T-helper 2 cell (primary cell): ENCODE measurements at regions not wholly inside any gene's neighbourhood (a gene's known extent, or its start where the extent isn't known, plus 50 kb on each side); places are given as distances from the start of the nearest gene placed in this dataset.

Source experiments
- DNase-seq, 5 experiments: peaks; one replicate each; pipeline versions ENCODE4 v3.0.0 to v3.0.0-alpha.2; 2012 to 2022

DNA sequence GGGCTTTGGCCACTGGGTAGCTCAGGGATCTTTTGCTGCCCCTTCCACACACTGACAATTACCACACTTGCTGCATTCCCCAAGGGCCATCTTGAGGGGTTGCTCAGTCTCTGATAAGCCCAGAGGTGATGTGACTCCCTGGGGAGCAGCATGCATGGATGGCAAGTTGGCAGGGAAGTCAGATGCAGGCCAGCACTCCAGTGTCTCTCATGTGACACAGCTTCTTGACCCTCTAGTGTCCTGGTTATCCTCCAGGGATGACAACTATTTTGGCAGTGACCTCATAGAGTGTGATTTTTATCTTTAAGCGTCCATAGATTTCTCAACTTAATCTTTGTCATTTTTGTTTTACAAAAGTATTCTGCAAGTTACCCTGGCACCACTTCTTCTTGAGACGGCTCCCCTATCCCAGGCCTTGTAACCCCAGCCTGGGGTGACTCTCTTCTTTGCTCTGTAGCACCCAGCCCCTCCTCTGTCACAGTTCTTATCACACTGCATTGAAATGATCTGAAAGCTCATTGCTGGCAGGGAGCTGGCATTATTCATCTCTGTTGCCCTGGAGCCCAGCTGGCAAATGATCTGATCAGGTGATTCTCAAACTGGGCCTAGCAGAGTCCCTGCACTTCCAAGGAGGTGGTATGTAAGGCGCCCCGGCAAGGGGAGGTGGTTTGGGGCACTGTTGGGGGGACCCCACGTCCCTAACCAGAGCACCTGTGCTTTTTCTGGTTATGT lies 72.6 kb downstream of the TENT5C start:
- no peak for DNase-seq

DNA sequence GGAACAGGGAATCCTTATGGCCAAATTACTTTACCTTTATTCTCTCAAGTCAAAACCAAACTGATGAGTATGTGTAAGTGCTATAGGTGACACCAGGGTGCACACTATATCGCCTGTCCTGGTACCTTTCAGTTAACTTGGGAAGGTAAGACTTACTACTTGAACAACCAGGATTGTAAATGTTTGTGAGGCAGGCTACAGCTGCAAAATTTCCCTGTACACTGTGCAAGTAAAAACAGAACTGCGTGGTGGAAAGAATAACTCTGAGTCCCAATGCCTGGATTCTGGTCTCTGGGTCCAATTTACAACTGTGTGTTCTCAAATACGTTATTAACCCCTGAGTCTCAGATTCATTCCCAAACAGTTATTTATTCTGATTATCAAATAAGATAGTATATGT lies 73.5 kb downstream of the TENT5C start:
- DNase-seq, result no peak

DNA sequence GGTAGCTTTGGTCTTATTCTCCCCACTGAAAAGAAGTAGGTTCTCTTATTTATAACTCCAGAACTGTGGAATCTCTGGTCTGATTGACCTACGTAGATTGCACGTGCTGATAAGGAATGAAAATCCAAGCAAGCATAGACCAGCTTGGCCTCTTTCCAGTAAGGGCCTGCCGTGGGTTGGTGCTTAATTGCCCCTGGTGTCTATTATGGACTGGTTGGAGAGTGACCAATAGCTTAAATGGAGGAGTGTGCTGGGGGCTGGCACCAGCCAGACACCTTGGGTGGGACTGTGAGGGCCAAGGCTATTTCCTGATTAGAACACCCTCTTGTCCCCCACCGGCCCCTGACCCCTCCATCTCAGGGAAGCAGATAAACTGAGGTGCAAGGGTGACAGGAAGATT lies 74.0 kb downstream of the TENT5C start:
- DNase-seq, result no peak

DNA sequence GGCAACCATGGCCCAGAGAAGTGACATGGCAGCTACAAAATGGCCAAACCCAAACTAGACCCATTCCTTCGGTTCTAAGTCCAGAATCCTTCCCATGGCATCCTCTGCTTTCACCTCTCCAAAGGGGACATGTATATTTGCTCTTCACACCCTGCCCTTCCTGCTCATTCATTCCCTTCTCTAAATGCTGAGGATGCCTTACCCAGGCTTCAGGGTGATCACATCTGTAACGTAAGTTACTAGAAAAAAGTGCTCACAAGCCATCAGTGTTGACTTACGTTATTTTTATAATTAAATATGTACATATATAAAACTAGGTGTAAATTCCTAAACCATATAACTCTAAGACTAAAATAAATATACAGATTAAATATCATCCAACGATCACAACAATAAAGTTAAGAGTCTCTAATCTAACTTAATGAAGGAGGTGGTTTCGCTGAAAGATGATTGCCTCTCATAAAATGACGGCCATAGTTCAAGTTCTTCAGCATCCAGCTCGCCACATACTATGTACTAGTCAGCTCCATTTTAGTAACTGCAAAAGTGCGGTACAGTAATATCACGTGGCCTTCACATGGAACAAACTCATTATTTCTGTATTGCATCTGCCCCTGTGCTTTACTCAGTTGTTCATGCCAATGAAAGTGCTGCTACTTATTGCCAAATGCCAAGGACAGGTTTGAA lies 74.6 kb downstream of the TENT5C start:
- DNase-seq, result no peak

DNA sequence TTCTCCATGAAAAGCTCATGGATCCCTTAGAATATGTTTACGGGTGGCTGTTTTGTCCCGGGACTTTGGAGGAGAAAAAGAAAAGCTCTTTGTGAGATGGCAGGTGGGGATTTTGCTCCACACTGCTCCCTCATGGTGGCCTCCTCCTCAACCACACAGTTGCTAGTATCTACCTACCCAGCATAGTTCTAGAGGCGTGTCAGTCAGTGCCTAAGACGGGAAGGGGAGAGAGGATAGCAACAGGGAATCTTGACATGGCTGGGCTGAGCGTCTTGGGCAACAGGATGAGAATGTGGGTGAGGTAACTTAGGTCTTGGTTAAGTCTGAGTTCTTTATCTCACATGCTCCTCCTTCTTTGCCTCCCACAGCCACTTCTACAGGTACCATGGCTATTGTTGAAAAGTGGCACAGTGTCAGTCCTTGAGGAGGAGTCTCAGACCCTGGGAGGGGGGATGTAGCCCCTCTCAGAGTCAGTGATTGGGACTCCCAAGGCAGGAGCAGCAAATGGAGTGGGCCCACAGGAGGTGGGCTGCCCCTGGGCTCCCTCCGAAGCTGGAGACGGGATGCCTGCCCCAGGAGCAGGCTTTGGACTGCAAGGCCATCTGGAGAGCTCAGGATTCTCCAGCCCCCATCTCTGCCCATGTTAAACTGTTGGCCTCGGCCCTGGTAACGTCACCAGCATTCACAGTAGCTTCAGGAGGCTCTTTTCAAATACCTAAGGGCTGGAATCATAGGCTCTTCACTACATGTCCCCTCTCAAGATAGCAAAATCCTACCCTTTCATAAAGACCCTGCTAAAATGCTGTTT lies 75.4 kb downstream of the TENT5C start:
- no peak for DNase-seq

DNA sequence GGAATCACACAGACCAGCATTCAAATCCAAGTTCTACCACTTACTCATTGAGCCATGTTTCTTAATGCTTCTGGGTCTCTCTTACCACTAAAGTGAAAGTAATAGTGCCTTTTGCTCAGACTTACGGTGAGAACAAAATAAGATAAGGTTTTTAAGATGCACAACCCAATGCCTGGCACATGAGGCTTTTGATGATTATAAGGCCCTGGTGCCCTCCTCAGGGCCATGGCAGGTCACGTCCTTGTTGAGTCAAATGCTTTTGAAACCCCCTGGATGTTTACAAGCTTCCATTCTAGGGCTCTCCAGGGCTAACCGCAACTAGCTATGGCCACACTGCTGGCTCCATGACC lies 76.0 kb downstream of the TENT5C start:
- no peak for DNase-seq

DNA sequence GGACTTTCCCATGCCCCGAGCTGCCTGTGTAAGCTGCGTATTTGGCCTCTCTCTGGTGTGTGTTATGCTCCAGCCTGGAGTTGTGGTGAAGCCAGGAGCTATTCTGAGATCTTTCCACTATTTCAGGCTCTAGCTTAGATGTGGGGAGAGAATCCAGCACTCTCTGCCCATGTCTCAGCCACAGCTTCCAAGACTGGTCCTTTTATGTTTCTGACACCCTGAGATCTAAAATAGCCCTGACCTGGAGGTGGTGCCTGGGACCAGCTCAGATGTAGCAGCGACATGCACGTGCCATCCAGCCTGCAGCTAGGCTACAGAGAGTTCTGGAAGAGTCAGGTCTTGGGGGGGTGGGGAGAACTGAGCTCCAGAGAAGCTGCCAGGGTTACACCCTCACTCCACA lies 76.5 kb downstream of the TENT5C start:
- no peak for DNase-seq

DNA sequence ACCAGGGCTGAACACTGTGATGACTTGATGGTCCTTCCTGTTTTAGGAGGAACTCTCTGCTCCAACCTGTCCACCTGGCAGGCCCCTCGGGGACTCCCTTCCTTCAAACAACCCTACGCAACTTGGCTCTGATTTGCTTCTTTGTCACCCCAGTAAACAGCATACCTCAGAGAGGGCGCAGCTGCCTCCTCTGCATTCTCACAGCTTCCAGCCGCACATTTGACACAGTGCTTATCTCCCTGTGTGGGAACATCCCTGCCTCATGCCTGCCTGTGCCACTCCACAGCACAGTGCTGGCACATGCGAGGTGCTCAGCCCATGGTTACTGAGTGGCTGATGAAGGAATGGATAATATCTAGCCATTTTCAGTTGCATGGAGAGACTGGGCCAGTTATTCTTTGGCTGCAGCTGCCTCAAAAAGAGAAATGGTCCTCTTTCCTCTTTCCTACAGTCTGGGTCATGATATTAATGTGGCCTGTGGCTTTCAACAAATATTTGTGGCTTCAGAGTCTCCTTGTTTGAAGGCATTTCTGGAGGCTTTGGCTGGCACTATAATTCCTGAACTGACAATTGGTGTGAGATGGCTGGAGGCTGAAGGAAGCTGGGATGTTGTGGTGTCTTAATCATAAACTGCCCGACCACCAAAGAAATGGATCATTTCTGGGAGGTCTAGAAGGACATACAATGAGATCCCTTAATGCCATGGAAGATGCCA lies 77.9 kb downstream of the TENT5C start:
- no peak for DNase-seq

DNA sequence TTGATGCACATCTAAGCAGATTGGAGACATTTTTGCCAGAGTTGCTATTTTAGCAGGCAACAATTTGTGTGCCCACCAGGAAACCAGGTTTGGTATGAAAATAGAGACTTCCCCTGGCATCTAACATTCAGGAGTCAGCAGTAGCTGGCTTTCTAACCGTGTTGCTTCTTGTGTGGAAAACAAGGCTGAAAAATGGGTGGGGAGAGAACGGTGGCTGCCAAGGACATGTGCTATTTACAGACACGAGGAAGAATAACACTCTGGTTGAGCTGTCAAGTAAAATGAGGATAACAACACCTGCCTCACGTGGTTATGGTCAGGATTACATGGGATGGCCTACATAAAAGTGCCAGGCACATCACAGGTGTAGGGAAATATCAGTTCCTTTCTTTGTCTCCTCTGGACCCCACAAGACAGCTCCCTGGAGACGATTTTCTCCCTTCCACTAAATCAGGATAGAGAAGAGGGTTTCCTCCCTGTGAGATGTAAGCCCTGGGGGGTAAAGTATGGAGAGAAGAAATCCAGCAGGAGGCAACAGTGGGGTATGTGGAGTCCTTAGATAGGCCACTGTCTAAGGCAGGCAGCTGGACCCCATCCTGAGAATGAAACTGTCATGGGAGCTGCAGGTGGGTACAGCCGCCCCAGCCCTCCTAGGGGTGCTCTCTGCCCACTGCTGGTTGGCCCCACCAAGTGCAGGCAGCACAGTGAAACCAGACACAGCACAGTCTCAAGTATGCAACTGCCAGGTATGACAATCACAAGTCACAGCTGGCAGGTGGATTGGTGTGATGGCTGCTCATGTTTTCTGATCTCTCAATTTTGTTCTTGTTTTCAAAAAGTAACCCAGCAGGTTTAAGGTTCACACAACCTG lies 80.3 kb downstream of the TENT5C start:
- DNase-seq, result no peak

DNA sequence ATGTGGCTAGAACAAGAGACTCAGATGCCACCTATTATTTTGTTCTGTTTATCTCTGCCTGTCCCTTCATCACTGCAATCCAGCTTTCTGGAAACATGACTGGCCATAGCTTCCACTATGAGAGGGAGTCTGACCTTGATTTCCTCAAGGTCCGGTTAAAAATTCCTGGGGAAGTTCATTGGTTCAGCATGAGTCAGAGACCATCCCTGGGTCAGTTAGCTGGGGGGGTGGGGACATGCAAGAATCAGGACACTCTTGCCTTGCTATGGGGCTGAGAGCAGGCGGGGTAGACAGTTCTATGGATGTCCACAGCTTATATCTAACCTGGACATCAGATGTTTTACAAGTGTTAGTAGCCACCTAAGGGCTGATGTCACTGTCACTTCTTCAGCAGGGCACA lies 81.1 kb downstream of the TENT5C start:
- no peak for DNase-seq

DNA sequence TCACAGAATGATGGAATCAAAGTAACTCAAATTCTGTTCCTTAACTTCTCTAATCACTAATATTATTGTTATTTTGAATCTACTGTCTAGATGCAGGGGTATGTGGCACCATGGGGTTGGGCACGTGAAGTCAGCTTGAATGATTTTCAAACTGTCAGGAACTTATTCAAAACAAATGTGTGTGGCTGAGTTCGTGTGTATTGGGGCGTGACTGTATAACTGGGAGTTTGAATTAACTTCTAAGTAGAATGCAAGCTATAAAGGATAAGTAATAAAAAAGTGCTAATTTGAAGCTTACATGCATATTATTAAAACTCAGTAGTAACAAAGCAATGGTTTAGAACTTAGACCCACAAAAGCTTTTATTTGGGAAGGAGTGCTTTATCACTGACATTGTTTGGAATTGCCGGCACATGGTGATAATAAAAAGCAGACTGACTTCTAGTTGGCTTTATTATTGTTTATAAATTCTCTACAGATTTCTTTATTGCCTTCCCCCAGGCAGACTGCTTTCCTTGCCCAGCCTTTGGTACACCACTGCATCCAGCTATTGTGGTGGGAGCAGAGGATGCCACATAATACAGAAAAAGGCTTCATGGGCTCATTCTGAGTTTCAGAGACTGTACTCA lies 84.3 kb downstream of the TENT5C start:
- no peak for DNase-seq

DNA sequence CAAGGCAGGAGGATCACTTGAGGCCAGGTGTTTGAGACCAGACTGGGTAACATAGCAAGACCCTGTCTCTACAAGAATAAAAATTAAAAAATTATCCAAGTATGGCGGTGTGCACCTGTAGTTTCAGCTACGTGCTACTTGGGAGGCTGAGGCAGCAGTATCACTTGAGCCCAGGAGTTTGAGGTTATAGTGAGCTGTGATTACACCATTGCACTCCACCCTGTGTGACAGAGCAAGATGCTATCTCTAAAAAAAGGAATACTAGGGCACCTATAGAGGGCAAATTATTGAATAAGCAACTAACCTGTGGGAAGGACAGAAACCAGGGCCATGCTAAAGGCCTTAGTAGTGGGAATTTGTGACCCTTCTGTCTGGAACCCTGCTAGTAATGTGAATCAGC lies 86.1 kb downstream of the TENT5C start:
- DNase-seq, result no peak

DNA sequence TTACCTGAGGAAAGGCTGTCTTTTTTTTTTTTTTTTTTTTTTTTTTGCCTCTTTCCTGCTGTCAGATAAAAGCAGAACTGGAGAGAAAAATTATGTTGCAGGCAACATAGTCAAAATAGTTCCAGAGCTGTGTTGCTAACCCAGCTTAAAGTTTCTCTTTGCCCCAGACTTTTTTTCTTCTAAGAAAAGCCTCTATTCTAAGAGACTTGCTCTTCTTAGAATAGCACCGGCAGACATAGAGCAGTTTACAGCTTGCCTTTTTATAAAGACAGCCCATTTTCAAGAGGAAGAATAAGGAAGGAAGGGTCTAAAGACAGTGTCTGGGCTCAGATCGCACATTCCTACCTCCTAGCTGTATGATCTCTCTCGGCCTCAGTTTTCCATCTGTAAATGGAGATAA lies 88.7 kb downstream of the TENT5C start:
- no peak for DNase-seq

DNA sequence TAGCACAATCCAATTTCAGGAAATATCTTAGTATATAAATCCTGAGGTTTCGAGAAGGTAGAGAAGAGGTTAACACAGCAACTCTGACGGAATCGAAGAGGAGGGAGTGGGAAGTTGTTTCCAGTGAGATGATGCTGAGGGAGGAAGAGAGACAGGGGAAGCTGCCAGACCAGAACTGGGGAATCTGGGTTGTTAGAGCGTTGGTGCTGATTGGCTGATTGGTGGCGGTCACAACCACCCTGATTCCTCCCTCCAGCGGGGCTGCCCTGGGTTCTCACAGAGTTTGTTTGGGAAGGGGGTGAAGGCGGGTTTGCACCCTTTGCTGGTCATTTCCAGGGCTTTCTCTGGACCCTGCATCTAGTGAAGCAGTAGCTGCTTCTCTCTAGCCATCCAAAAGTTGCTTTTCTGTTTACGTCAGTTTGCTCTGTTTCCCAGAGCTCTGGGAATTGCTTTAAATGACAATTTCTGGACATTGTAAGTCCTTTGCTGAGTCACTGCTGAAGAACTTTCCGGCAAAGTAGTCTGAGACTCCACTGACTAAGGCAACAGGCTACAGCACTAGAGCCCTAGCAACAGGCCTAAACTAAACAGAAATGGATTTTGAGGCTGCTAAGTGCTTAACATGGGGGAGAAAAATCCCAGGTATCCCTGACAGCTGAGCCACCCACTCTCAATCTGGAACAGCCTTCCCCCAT lies 90.1 kb downstream of the TENT5C start:
- no peak for DNase-seq

DNA sequence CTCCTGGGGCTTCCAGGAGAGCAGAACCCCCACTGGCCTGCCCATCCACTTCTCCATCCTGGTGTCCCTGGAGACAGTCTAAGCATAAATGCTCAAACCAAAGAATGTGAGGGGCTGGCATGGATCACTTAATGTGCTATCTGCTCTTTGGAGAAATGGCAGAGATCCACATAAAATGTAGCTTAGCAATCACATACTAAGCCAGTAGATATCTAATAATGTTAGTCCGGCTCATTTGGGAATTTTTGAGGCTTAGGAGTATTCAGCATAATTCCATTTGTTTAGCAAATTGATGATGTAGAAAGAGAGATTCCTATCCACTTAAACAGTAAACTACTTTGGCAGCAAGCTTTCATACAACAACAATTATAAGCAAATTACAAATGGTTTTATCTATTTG lies 90.7 kb downstream of the TENT5C start:
- no peak for DNase-seq

DNA sequence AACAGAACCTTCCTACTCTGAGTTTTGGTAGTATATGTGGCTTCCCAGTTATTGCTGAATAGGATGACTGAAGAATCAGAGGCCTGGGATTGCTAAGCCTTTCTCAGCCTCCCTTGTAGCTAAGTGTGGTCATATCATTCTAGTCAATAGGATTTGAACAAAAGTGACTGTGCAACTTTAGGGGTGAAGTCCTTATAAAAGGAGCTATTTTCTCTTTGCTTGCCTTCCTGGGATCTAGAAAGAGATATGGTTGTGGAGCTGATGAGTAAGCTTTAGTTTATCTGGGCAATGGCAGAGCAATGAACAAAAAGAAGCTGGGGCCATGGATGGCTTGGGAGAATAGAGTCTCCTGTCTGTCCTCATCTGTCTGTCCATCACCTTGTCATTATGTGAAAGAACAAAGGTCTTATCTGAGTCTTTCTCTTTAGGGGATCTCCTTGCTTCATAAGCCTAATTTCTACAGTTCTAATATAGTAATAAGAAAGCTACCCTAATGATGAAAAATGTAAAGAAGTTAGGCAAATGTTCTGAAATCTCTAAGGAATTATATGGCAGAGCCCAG lies 91.5 kb downstream of the TENT5C start:
- no peak for DNase-seq

DNA sequence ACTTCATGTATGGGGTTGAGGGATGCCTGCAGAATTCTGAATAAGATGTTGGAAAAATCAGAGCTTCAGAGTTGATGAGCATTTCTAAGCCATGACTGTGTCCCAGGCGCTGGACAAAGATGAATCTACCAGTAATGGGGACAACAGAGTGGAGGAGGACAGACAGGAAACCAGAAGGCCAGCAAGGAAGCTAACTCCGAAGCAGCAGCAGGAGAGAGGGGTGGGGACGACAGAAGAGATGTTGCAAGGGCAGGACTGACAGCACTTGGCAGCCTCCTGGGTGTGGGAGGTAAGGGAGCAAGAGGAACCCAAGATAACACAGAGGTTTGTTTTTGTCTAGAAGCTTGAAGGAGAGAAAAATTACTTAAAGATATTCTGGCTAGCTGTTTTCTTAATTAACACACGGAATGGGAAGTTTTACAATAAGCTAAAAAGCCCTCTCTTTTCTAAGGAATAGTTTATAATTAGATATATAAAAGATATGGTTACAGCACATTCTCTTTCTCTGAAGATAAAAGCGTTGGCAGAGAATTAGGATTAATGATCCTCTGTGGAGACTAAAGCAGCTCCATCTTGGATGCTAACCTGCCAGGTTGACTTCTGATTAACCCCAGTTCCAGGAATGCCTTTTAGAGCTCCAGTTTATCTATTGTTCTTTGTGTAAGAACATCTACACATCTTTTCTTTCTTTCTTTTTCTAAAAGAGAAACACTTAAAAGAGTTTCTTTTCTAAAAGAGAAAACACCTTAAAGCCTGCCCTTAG lies 92.7 kb downstream of the TENT5C start:
- no peak for DNase-seq

DNA sequence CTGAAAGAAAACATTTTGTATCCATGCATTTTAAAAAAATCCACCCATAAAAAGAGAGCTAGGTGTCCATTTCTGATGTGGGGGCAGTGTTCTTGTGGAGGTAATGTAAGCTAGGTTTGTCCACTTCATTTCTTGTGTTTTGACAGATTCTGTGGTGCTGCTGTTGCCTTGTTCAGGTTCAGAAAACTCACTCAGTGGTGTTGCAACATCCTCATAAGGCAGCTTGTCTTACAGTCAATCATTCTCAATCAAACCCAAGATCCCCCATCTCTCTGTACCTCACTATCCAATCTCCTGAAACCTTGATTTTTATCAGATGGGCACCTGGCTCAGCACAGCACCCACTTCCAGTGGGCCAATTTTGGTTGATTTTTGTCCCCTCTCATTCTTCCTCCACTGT lies 94.1 kb downstream of the TENT5C start:
- DNase-seq, result no peak

DNA sequence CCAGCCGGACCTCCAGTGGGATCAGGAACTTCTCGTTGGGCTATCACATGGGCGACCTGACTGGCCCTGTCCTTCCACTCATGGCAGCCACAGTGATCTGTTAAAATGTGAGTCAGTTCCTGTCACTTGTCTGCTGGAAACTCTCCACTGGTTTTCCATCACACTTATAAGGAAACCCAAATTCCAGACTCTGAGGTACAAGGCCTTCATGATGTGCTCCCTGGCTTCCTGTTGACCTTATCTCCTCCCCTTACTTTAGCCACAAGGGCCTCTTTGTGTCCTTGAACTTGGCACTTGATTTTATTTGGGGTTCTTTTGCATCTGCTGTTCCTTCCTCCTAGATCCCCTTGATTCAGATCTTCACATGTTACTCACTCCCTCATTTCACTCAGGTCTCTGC lies 96.8 kb downstream of the TENT5C start:
- no peak for DNase-seq

DNA sequence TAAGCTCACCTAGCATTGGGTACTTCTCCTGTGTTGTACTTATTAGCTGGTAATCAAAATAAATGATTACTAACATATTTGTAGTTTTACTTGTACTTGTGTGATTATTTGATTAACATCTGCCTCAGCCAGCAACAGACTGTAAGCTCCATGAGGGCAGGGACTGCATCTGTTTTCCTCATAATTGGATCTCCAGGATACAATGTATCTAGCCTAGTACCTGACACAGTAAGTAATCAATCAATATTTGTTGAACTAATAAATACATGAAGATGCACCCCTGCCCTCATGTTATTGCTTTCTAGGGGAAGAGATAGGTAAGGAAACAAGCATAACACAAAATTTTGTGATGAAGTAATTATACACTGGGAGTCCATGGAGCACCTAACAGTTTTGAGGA lies 101.5 kb downstream of the TENT5C start:
- no peak for DNase-seq
